Lower leg skin (tissue), 3 donors: ENCODE measurements at regions not wholly inside any gene's neighbourhood (a gene's known extent, or its start where the extent isn't known, plus 50 kb on each side); places are given as distances from the start of the nearest gene placed in this dataset.

ENCODE experiments used
- POLR2A ChIP-seq, 2 donors: fragments of 450-650 bp; IDR thresholded peaks; one replicate each; pipeline ENCODE4 v1.6.1; 2016 to 2017; ENCODE audit warnings: antibody characterized with exemption in 2 of 2, mild to moderate bottlenecking in 1 of 2, moderate library complexity in 1 of 2
- TF ChIP-seq, protein P1 (sequence below), 3 donors: fragments of 450-650 bp; IDR thresholded peaks; one replicate each; pipeline ENCODE4 v1.5.1; 2016; ENCODE audit warnings: antibody characterized with exemption in 3 of 3, mild to moderate bottlenecking in 3 of 3, moderate library complexity in 2 of 3

DNA sequence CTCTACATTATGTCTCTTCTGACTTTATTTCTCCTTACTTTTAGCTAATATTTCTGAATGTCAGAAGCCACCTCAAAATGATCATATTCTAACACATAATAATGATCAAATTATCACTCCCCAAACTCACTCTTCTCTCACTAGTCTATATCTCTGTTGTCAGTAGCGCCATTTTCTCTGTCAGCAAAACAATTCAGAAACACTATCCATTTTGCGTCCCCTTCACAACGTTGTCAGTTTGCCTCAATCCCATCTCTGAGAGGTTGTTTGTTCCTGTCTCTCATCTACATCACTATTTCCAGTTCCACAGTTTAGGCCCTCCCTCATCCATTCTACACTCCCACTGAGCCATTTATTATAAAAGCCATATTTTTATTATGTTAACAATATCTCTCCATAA lies 1376.3 kb upstream of the ACVR2A start:
- TF ChIP-seq, protein P1, sequence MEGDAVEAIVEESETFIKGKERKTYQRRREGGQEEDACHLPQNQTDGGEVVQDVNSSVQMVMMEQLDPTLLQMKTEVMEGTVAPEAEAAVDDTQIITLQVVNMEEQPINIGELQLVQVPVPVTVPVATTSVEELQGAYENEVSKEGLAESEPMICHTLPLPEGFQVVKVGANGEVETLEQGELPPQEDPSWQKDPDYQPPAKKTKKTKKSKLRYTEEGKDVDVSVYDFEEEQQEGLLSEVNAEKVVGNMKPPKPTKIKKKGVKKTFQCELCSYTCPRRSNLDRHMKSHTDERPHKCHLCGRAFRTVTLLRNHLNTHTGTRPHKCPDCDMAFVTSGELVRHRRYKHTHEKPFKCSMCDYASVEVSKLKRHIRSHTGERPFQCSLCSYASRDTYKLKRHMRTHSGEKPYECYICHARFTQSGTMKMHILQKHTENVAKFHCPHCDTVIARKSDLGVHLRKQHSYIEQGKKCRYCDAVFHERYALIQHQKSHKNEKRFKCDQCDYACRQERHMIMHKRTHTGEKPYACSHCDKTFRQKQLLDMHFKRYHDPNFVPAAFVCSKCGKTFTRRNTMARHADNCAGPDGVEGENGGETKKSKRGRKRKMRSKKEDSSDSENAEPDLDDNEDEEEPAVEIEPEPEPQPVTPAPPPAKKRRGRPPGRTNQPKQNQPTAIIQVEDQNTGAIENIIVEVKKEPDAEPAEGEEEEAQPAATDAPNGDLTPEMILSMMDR (IDR thresholded peaks at IDR 0.05) = no peak
- TF ChIP-seq POLR2A (IDR thresholded peaks at IDR 0.05) = no peak
